ENCODE measurements at regions not wholly inside any gene's neighbourhood (a gene's known extent, or its start where the extent isn't known, plus 50 kb on each side); places are given as distances from the start of the nearest gene placed in this dataset.

GRCh38 chr14:100669468-100669867, 57.2 kb upstream of the DLK1 start:
- RAD21 ChIA-PET (ENCODE audit: unreplicated experiment): no interaction called here
- SMC1A ChIA-PET (ENCODE audit: uncharacterized antibody, unreplicated experiment): no interaction called here
- Histone ChIP-seq H3K27me3 (replicated peaks in 1 of 2; ENCODE audit: control insufficient read depth in 2 of 2, insufficient read depth in 2 of 2, low read length in 1 of 2) (peaks cover 0 to 3% of the 10 kb centered on the region in 2 experiments; a peak in 3 of 4 replicates), H2AFZ (ENCODE audit: control insufficient read depth, low read depth, low read length) (no peak overlapping the region), H3K36me3 (ENCODE audit: control insufficient read depth in 2 of 2, insufficient read depth in 2 of 2, low read length in 1 of 2) (no peaks in the 10 kb centered on the region), H3K9ac (ENCODE audit: control insufficient read depth, insufficient read depth, low read length) (no peak overlapping the region), H3K4me3 (no peak overlapping the region), H3K79me2 (ENCODE audit: control insufficient read depth, insufficient read depth, low read length) (no peaks in the 10 kb centered on the region), H3K27ac (ENCODE audit: control insufficient read depth, insufficient read depth) (no peak overlapping the region), H4K20me1 (ENCODE audit: control insufficient read depth, insufficient read depth) (peaks cover 3% of the 10 kb centered on the region; the same call in 1 of the 2 replicates), H3K4me1 (ENCODE audit: control insufficient read depth, insufficient read depth, low read length) (no peaks in the 10 kb centered on the region), H3K4me2 (ENCODE audit: control insufficient read depth, insufficient read depth) (no peak overlapping the region), H3K9me3 (replicated peaks; ENCODE audit: control insufficient read depth, insufficient read depth, low read length) (no peaks in the 10 kb centered on the region)
- BruUV-seq (replicated peaks): no TSS peak
- DNase-seq (ENCODE audit: low read depth, low spot score) (no peak), ATAC-seq (no peak), FAIRE-seq (no peak)
- CTCF ChIA-PET: no interaction called here
- POLR2A ChIA-PET: no interaction called here
- TF ChIP-seq TCF3 (IDR thresholded peaks at IDR 0.05; ENCODE audit: borderline replicate concordance, insufficient read depth, low read depth, low read length): no peak
- TF ChIP-seq ZBTB33 (IDR thresholded peaks at IDR 0.05): no peak
- TF ChIP-seq NFIC (IDR thresholded peaks at IDR 0.05; ENCODE audit: low read depth, low read length): no peak
- no peak for TF ChIP-seq IRF3 (IDR thresholded peaks at IDR 0.05)
- TF ChIP-seq ZBED1 (IDR thresholded peaks at IDR 0.05; ENCODE audit: borderline replicate concordance): no peak
- no peak for TF ChIP-seq BCLAF1 (IDR thresholded peaks at IDR 0.05)
- no peak for TF ChIP-seq USF2 (IDR thresholded peaks at IDR 0.05; ENCODE audit: borderline replicate concordance, low read depth, low read length)
- no peak for TF ChIP-seq MXI1 (IDR thresholded peaks at IDR 0.05; ENCODE audit: low read depth, low read length)
- no peak for TF ChIP-seq POLR2AphosphoS5 (IDR thresholded peaks at IDR 0.05; ENCODE audit: low read length)
- no peak for TF ChIP-seq NR2C2 (IDR thresholded peaks at IDR 0.05; ENCODE audit: borderline replicate concordance, control insufficient read depth, insufficient read length, low read depth)
- in situ Hi-C loops (cut with MboI) (no loop called here), intact Hi-C loops (cut with micrococcal nuclease; ENCODE audit: unreplicated experiment) (no loop called here)
- 42% methylated on average over 13 of the region's 13 CpGs for WGBS (ENCODE audit: insufficient coverage, insufficient replicate concordance, low lambda C conversion rate, missing lambda C conversion rate)
